ENCODE measurements at regions not wholly inside any gene's neighbourhood (a gene's known extent, or its start where the extent isn't known, plus 50 kb on each side); places are given as distances from the start of the nearest gene placed in this dataset.

GRCh38 chr2:128501006-128501690, 182.5 kb upstream of the HS6ST1 start:
- intact Hi-C loops (cut with micrococcal nuclease), result no loop called here

GRCh38 chr2:128501700-128502099, 183.0 kb upstream of the HS6ST1 start:
- H3K9me3 Mint-ChIP-seq, result no peaks in the 10 kb centered on the region
- DNase-seq, result no peak
- H3K4me1 Mint-ChIP-seq, result no peaks in the 10 kb centered on the region
- no peak overlapping the region for H3K4me3 Mint-ChIP-seq
- H3K27ac Mint-ChIP-seq, result no peak overlapping the region
- intact Hi-C loops (cut with micrococcal nuclease), result no loop called here
- H3K36me3 Mint-ChIP-seq (ENCODE audit: low read depth), result no peaks in the 10 kb centered on the region
- no peaks in the 10 kb centered on the region for H3K27me3 Mint-ChIP-seq

More at GRCh38 chr2:128501006-128501690, 182.5 kb upstream of the HS6ST1 start:
- Mint-ChIP-seq H3K27ac (no peak overlapping the region), H3K4me1 (no peaks in the 10 kb centered on the region), H3K9me3 (no peaks in the 10 kb centered on the region), H3K4me3 (no peak overlapping the region), H3K27me3 (no peaks in the 10 kb centered on the region), H3K36me3 (ENCODE audit: low read depth) (no peaks in the 10 kb centered on the region)
- DNase-seq, result no peak

GRCh38 chr2:128502200-128502599, 183.5 kb upstream of the HS6ST1 start:
- no peaks in the 10 kb centered on the region for H3K4me1 Mint-ChIP-seq
- no peaks in the 10 kb centered on the region for H3K36me3 Mint-ChIP-seq (ENCODE audit: low read depth)
- intact Hi-C loops (cut with micrococcal nuclease), result no loop called here
- H3K9me3 Mint-ChIP-seq, result no peaks in the 10 kb centered on the region
- DNase-seq, result no peak
- no peaks in the 10 kb centered on the region for H3K27me3 Mint-ChIP-seq
- H3K27ac Mint-ChIP-seq, result no peak overlapping the region
- no peak overlapping the region for H3K4me3 Mint-ChIP-seq

- Mint-ChIP-seq H3K27me3 (no peaks in the 10 kb centered on the region), H3K4me1 (no peaks in the 10 kb centered on the region), H3K9me3 (no peaks in the 10 kb centered on the region), H3K36me3 (ENCODE audit: low read depth) (no peaks in the 10 kb centered on the region), H3K27ac (no peak overlapping the region), H3K4me3 (no peak overlapping the region)
- intact Hi-C loops (cut with micrococcal nuclease), result no loop called here
- no peak for DNase-seq
Observed at GRCh38 chr2:128502638-128503246, 184.1 kb upstream of the HS6ST1 start.

GRCh38 chr2:128503399-128504245, 185.0 kb upstream of the HS6ST1 start:
- DNase-seq, result no peak
- Mint-ChIP-seq H3K9me3 (no peaks in the 10 kb centered on the region), H3K27me3 (no peaks in the 10 kb centered on the region), H3K4me1 (no peaks in the 10 kb centered on the region), H3K27ac (no peak overlapping the region), H3K4me3 (no peak overlapping the region), H3K36me3 (ENCODE audit: low read depth) (no peaks in the 10 kb centered on the region)
- intact Hi-C loops (cut with micrococcal nuclease), result no loop called here

- no peaks in the 10 kb centered on the region for H3K4me1 Mint-ChIP-seq
- H3K27me3 Mint-ChIP-seq, result no peaks in the 10 kb centered on the region
- H3K27ac Mint-ChIP-seq, result no peak overlapping the region
- no peak overlapping the region for H3K4me3 Mint-ChIP-seq
- intact Hi-C loops (cut with micrococcal nuclease), result no loop called here
- H3K9me3 Mint-ChIP-seq, result no peaks in the 10 kb centered on the region
- no peak for DNase-seq
- no peaks in the 10 kb centered on the region for H3K36me3 Mint-ChIP-seq (ENCODE audit: low read depth)
Observed at GRCh38 chr2:128504246-128505149, 185.8 kb upstream of the HS6ST1 start.

GRCh38 chr2:128505150-128505490, 186.5 kb upstream of the HS6ST1 start:
- H3K27me3 Mint-ChIP-seq, result no peaks in the 10 kb centered on the region
- H3K9me3 Mint-ChIP-seq, result no peaks in the 10 kb centered on the region
- H3K36me3 Mint-ChIP-seq (ENCODE audit: low read depth), result no peaks in the 10 kb centered on the region
- H3K27ac Mint-ChIP-seq, result no peak overlapping the region
- H3K4me3 Mint-ChIP-seq, result no peak overlapping the region
- intact Hi-C loops (cut with micrococcal nuclease), result no loop called here
- no peak for DNase-seq
- no peaks in the 10 kb centered on the region for H3K4me1 Mint-ChIP-seq

GRCh38 chr2:128505575-128506526, 187.2 kb upstream of the HS6ST1 start:
- Mint-ChIP-seq H3K4me3 (no peak overlapping the region), H3K27me3 (no peaks in the 10 kb centered on the region), H3K4me1 (no peaks in the 10 kb centered on the region)

GRCh38 chr2:128506534-128506933, 187.9 kb upstream of the HS6ST1 start:
- Mint-ChIP-seq H3K4me1 (no peaks in the 10 kb centered on the region), H3K36me3 (ENCODE audit: low read depth) (no peaks in the 10 kb centered on the region), H3K4me3 (no peak overlapping the region), H3K27me3 (no peaks in the 10 kb centered on the region), H3K9me3 (no peaks in the 10 kb centered on the region), H3K27ac (no peak overlapping the region)
- no peak for DNase-seq
- intact Hi-C loops (cut with micrococcal nuclease), result no loop called here

More at GRCh38 chr2:128505575-128506526, 187.2 kb upstream of the HS6ST1 start:
- intact Hi-C loops (cut with micrococcal nuclease), result no loop called here
- Mint-ChIP-seq H3K27ac (no peak overlapping the region), H3K9me3 (no peaks in the 10 kb centered on the region), H3K36me3 (ENCODE audit: low read depth) (no peaks in the 10 kb centered on the region)
- no peak for DNase-seq

- H3K4me1 Mint-ChIP-seq, result no peaks in the 10 kb centered on the region
- no peaks in the 10 kb centered on the region for H3K27me3 Mint-ChIP-seq
- no peak overlapping the region for H3K4me3 Mint-ChIP-seq
- no peak for DNase-seq
- intact Hi-C loops (cut with micrococcal nuclease), result no loop called here
- H3K27ac Mint-ChIP-seq, result no peak overlapping the region
- H3K9me3 Mint-ChIP-seq, result no peaks in the 10 kb centered on the region
- H3K36me3 Mint-ChIP-seq (ENCODE audit: low read depth), result no peaks in the 10 kb centered on the region
Observed at GRCh38 chr2:128510701-128511397, 192.2 kb upstream of the HS6ST1 start.

- Mint-ChIP-seq H3K4me1 (no peaks in the 10 kb centered on the region), H3K4me3 (no peak overlapping the region), H3K27me3 (no peaks in the 10 kb centered on the region), H3K9me3 (no peaks in the 10 kb centered on the region), H3K36me3 (ENCODE audit: low read depth) (no peaks in the 10 kb centered on the region), H3K27ac (no peak overlapping the region)
- no peak for DNase-seq
- intact Hi-C loops (cut with micrococcal nuclease), result no loop called here
Observed at GRCh38 chr2:128511731-128512378, 193.2 kb upstream of the HS6ST1 start.
